AG20443 (cell line): ENCODE measurements at regions not wholly inside any gene's neighbourhood (a gene's known extent, or its start where the extent isn't known, plus 50 kb on each side); places are given as distances from the start of the nearest gene placed in this dataset.
A peak's percentile ranks its signal among the peaks of the same experiment; 100 is the strongest.

Source experiments
- DNase-seq: peaks from one replicate; pipeline ENCODE4 v3.0.0; 2012; ENCODE audit warnings: low spot score, mixed read lengths

DNA sequence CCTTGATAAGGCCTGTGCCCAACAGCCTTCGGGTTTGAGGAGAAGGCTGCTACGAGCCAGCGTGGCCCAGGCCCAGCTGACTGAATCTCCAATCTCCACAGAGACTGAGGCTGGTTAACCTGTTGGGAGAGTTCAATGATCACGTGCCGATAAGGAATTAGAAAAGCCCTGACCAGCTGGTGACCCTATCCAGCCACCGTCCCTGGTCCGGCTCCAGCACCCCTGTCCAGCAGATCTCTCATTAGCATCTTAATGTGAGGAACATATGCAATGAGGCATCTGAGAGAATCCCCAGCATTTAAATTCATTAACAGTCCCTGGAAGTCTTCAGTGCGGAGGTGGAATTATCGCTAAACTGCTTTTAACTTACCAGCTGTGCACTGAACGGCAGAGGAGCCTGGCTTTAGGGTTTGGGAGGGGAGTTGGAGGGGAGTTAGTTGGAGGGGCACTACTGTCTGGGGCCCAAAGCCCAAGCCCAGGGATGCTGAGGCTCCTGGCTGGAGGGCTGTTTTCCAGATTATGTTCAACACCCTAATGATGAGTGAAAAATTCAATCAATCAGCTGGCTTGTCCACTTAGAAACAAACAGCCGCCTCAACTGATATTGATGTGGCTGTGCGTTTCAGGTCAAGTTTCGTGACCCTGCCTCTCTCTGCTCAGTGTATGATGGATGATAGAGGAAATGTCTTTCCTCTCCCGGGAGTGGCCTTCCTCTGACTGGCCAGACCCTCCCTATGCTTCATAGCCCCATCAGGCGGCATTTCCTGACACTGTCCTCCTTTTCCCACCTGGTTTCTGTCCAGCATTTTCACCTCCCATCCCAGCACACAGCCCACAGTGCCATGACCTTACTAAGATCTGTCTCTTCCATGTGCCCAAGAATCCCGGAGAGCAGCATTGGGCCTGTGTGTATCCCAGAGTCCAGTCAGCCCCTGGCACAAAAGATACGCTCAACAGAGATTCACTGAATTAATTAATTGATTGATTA lies 184.5 kb downstream of the CCT6B start:
- DNase-seq = no peak

DNA sequence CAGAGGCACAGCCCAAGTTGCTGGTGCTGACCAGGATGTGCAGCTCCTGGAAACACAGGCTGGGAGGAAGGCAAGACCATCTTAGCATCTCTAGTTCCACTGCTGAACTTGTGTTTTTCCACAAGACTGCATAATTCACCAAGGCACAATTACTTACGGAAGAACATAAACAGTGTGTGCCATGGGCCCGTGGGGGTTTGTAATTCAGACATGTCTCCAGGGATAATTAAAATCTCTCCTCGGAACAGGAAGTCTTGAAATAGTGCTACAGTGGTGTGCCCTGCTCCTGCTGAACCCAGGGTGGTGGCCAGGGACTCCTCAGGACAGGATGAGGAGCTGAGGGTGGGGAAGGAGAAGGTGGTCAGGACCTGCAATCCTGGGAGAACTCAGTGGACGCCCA lies 188.2 kb downstream of the CCT6B start:
- no peak for DNase-seq

DNA sequence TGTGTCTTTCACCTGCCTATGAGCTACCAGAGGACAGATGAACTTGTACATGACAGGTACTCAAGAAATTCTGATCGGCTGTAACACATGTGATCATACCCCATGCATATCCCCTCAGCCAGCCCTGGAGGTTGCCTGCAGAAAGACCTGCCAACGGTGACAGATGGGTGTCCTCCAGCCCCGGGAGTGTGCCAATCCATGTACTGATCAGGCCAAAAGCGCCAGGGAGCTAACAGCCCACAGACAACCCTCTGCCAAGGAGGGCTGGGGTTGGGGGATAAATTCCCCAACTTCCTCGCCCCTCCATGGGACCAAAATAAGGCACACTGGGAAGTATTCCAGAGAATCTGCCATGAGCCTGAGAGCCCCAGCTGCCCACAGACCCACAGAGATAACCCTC lies 189.4 kb downstream of the CCT6B start:
- no peak for DNase-seq

DNA sequence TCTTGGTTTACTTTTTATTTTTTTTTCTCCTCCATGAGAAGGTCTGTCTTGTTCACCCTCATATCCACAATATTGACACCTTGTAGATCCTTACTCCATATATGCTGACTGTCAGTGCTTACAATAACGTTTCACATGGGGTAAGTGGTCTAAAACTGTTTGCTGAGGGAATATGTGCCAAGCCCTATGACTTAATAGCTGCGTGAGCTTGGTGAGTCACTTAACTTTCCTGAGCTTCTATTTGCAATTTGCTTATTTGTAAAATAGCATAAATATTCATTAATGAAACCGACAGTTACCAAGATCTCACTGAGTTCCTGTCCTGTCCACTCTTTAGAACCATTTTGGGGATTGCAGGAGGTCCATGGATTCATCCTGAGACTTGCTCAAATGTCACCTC lies 190.7 kb downstream of the CCT6B start:
- no peak for DNase-seq

DNA sequence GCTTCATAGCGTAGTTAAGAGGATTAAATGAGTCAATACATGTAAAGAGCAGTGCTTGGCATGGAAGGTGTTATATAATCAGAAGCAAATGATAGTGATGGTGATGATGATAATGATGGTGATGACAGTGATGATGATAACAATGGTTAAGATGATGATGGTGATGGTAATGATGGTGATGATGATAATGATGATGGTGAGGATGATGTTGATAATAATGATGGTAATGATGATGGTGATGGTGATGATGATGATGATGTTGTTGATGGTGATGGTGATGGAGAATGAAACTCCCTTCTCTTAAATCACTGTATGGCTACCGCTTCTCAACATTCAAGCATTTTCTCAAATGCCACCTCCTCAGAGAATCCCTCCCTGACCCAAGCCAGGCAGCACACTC lies 190.5 kb downstream of the TMEM132E start:
- no peak for DNase-seq

DNA sequence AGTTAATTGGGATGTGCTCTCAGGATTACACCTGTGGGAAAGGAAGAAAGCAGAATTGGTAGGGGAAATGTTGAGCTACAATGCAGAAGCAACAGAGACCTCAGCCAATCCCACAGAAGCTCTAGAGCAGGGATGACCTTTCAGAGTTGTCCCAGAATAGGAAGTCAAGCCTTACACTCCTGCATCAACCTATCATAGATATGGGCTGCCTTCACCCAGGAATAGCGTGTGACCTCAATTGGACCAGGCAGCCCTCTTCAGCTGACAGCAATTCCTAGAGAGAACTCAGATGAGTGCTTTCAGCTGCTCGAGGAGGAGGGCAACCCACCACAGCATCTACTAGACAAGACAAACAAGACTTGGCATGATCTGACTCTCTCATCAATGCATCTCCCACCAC lies 189.7 kb downstream of the TMEM132E start:
- DNase-seq = no peak

DNA sequence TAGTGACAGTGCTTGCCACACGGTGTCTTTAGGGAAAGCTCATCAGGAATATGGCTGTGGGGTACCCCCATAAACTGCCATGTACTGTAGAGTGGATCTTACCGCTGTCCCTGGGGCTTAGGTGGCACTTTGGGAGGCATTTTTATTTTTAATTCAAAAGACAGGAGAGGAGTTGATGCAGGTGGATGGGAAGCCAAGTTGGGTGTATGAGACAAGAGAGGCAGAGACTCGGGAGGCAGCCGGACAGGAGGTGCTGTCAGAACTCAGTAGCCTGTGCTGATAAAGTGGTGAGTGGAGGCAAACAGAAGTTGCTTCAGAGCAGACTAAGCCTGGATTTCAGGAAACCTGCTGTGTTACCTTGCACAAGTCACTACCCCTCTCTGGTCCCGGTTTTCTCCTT lies 185.9 kb downstream of the TMEM132E start:
- no peak for DNase-seq

DNA sequence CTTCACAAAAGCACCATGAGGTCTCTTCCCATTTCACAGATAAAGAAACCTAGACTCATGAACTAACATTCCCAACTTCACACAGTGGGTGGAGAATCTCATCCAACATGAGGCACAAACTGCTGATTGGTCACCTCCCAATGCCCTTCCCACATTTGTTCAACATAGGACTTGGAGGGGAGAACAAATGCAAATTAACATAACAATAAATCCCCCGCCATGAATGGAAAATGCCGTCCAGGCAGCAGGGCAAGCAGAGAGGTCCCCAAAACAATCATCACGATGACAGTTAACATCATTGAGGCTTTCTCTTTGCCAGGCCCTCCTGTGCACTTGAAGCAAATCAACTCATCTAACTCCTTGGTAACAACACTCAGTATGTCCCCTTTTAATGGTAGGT lies 185.3 kb downstream of the TMEM132E start:
- DNase-seq = no peak

DNA sequence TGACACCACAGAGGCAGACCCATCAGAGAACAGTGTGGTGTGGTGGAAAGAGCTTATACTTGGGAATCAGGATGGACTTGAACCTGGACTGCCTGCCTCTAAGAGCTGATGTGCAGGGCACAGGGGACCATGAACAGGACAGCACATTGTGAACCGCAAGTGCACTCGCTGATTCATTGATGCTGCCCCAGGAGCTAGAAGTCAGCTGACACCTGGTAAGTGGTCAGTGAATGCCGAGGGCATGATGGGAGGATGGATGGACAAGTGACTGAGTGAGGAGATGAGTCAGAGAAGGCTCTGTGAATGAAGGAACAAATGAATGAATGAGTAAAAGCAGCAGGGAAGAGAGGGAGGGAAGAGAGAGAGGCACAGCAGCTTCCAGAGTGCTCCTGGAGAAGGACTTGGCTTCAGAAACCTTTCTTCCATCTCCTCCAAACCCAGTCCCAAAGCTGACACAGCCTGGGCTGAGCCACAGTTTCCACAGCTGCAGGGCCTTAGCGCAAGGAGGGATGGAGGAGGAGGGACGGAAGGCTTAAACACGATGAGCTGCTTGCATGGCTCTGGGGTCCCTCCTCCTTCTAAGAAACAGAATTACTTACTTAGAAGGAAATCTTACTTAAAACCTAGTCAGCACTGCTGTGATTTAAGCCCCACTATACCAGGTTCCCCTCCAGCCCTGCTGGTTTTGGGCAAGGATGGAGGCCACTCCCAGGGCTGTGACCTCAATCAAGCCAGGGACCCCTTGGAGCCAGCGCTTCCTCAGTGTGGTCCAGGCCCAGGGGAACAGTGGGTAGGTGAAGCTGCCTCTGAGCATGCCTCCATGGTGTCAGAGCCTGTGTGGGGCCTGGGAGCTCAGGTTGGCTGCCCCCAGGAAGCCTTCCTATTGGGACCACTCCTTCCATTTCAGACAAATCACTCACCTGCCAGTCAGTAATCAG lies 184.6 kb downstream of the TMEM132E start:
- no peak for DNase-seq

DNA sequence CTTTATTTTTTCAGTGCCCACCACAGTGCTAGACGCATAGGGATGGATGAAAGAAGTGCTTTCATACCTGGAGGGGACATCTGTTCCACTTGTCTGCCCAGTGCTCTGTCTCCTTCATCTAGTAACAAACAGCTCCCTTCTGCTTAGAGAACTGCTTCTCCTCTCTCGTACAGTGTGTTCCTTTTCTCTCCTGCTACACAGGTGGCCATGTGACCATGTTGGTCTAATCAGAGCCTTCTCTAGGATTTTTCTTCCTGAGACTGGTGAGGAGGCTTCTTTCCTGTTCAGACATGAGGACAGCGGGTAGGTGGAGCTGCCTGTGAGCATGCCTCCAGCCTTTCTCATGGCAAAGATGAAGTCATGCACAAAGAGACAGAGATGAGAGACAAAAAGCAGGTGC lies 182.7 kb downstream of the TMEM132E start:
- no peak for DNase-seq

DNA sequence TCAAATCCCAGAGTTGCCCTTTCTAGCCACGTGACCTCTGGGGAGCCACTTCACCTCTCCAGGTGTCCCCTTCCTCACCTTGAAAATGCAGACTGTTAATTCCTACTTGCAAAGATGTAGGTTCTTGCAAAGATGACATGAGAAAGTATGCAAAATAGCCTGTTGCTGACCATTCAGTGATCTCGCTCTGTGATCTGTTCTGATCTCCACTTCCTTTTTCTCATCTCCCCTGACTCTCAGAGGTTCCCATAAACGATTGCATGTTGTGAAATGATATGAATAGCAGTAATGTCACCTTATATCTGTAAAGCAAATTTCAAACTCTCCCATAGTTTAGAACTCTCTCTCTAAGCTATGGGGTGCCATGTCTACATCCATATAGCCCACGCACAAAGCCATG lies 182.3 kb downstream of the TMEM132E start:
- no peak for DNase-seq

DNA sequence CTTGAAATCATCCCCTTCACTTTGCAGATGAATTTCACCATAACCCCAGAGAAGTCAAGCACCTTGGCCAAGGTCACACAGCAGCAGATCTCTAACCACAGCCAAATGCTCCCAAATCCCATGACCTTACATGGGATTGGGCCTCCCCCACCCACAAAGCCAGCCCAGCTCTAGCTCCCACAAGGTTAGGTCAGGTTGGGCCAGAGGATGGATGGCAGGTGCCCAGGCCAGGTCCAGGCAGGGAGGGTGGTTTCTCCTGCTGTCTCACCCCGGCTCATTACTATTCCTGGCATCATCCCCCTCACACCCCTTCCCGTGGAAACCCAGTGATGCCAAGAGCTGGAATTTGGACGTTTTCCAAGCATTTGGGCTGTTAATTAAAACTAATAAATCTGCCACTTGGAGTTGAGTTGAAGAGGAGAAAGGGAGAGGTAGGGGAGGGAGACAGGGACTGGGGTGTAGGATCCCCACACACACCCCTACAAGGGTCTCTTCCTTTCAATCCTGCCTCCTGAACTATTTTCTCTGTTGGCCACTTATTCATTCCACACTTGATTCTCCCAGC lies 181.6 kb downstream of the TMEM132E start:
- no peak for DNase-seq

DNA sequence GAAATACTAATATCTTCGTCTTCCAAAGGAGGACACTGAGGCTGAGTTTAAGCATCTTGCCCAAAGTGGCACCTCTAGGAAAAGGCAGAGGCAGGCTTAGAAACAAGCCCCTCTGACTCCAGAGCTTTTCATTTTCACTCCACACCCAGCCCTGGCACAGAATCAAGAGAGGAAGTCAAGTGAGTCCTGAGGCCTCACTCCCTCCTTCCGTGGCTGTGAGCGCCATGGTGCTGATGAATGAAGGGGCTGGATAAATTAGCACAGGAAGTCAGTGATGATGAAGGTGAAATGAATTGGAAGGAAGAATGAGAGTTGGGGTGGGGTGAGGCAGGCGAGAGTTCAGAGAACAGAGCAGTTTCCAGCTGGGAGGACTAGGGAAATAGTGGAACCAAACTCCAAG lies 179.3 kb downstream of the TMEM132E start:
- DNase-seq = no peak

DNA sequence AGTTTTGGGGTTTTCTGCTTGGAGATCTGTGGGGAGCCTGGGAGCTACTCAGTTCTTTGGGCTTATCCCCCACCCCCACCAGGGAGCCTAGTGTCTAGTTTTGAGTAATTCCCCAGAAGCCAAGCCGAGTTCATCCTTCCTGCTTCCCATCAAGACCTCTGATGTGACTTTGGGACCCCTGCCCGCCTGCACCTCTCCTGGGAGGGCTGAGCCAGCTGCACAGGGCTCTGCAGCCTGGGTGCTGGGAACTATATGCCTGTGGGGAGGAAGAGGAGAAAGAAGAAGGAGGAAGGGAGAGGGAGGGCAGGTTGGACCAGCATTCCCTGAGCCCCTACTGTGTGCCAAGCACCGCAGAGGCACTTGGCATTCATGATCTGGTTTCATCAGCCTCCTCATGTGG lies 178.9 kb downstream of the TMEM132E start:
- DNase-seq = no peak

DNA sequence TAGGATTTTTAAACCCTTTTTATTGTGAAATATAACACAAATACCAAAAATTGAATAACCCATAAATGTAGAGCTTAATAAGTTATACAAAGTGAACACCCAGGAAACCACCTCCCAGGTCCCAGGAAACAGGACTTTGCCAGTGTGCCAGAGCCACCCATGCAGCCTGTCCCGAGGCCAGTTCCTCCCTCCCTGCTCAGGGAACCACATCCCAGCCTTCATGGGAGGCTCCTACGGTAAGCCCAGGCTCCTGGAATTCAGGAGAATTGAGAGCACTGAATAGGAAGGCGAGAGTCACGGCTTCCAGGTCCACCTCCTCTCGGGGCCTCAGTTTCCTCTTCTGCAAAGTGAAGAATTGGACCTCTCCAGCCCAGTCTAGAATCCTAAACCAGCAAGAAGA lies 178.2 kb downstream of the TMEM132E start:
- no peak for DNase-seq

DNA sequence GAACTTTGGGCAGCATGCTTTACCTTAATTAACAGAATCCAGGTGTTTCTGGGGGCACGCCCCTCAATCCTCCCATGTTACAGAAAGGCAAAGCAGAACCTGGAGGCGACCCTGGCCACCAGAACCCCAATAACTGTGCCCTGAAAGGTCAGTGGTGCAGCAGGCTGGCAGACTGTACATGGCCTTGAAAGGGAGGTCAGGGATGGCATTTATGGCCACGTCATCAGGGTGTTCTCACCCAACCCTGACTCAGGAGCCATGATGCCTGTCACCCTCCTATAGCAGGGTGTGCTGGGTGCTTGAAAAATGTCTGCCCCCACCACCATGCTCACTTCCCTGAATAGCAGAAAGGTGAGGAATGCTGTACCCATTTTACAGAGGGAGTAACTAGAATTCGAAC lies 177.7 kb downstream of the TMEM132E start:
- DNase-seq = no peak

DNA sequence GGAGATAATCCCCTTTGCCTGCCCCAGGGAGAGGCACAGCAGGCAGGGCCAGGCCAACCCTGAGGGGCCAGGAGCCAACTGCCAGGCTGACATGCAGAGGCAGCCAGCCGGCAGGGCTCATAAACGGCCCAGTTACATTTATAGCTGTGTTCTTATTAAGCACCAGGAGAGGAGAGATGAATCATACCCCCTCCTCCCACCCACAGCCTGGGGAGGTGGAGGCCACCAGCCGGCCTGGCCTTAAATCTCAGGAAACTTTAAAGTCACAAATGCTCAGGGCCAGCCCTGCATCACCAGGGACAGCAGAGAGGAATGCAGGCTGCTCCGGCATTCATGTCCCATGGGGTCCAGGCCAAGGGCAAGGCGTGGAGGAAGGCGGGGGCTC lies 177.2 kb downstream of the TMEM132E start:
- DNase-seq = peak; percentile 40

DNA sequence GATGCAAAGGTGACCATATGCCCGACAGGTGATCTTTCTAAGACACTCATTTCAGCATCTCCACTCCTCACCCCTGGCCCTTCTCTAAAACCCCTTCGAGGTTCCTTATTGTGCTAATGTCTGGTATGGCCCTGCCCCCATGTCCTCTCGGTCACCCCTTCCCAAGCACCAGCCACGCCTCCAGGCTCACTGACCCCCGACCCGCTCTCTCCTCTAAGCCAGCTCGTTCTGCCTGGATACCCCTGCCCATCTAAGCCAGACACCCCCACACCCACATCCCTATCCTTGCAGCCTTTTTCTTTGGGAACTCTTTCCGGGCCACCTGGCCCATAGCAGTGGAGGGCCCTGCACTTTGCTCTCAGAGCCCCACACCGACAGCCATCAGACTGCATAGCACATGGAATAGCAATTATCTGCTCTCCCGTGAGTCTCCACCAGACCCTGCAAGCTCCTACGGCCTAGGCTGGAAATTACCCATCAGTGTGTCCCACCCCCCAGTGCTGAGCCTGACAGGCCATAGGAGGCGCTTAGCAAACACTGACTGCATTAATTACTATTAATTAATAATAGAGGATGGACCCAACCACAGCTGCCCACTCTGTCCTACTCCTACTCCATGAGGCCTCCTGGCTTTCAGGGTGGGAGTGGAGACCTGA lies 176.7 kb downstream of the TMEM132E start:
- DNase-seq = no peak

DNA sequence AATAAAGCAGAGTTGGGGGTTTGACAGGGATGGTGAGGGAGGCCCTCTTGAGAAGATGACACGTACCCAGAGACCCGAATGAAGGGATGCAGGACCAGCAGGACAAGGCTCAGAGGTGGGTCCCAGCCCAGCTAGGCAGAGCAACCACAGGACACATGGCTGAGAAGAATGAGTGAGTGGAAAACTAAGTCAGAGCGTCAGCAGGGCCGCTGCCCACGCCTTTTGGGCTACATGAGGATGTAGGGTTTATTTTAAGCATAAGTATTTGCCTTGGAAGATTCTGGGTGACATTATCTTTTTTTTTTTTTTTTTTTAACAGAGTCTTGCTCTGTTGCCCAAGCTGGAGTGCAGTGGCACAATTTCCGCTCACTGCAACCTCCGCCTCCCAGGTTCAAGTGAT lies 176.0 kb downstream of the TMEM132E start:
- DNase-seq = no peak

DNA sequence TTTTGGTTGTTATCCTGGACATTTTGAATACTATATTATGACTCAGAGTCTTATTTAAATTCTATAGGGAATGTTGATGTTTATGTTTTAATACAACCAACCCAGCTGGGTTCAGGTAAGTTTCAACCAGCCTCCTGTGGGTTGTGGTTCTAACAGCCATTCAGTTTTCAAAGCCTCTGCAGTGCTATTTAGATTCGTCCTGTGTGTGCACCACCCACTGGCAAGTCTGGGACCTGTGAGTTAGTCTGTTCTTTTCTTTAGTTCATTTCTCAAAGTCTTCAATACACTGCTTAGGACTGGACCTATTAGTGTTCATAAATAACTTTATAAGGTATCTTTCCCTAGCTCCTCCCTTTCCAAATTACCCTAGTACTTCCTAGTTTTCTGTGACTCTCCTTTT lies 170.6 kb downstream of the TMEM132E start:
- DNase-seq = no peak

DNA sequence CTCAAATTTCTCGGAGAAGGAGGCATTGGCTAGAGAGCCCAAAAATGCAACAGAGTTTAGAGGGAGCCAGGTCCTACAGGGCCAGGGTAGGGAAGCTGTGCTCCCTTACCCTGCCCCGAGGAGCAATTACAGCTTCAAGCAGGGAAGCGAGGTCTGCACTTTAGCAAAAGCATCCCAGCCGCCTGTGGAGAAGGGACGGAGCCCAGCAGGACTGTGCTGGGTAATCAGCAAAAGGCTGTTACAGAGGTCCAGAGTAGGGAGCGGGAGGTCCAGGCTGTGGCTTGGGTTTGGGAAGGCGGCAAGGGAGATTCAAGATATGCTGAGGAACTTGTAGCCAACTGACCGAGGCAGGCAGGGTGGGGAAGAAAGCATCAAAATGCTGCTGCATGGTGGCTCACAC lies 162.6 kb downstream of the TMEM132E start:
- no peak for DNase-seq
